GM20000 (cell line): ENCODE measurements at regions not wholly inside any gene's neighbourhood (a gene's known extent, or its start where the extent isn't known, plus 50 kb on each side); places are given as distances from the start of the nearest gene placed in this dataset.
A peak's percentile ranks its signal among the peaks of the same experiment; 100 is the strongest.

Experiments used
- DNase-seq: peaks from one replicate; pipeline ENCODE4 v3.0.0; 2012; ENCODE audit warnings: low spot score
- CTCF ChIP-seq: IDR thresholded peaks from 2 replicates; pipeline ENCODE4 v1.5.1; 2012; ENCODE audit warnings: mild to moderate bottlenecking, control low read depth; ENCODE audit errors: extremely low read depth, missing control alignments

- DNase-seq: no peak
- TF ChIP-seq CTCF: no peak
Measured at GRCh38 chr1:93753791-93754763, 72.4 kb upstream of the BCAR3 start.

GRCh38 chr1:93751377-93752250, 70.0 kb upstream of the BCAR3 start:
- TF ChIP-seq CTCF: no peak
- DNase-seq: no peak

GRCh38 chr1:93750955-93751354, 69.3 kb upstream of the BCAR3 start:
- no peak for DNase-seq
- TF ChIP-seq CTCF: no peak

- DNase-seq: peak; percentile 32
- no peak for TF ChIP-seq CTCF
Measured at GRCh38 chr1:93749894-93750301, 68.3 kb upstream of the BCAR3 start.

GRCh38 chr1:93749487-93749886, 67.8 kb upstream of the BCAR3 start:
- no peak for DNase-seq
- no peak for TF ChIP-seq CTCF

GRCh38 chr1:93746021-93746812, 64.6 kb upstream of the BCAR3 start:
- no peak for TF ChIP-seq CTCF
- no peak for DNase-seq
